ENCODE measurements at regions not wholly inside any gene's neighbourhood (a gene's known extent, or its start where the extent isn't known, plus 50 kb on each side); places are given as distances from the start of the nearest gene placed in this dataset.

DNA sequence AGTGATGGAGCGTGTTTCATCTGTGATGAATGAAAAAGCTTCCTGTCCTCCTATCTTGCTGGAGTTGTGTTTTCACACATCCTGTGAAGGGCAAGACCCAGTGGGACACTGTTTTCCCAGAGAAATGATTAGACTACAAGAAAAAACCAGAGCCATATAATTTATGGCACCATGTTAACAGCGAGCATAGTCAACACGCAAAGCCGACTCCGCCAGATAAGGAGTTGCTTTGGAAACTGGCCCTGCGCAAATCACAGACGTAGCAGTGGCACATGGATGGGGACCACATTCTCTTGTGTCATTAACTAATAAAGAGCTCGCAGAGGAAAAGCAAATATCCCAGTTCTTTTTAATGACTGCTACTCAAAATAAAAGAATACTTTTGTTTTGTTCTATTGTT lies 471.2 kb upstream of the RUNX1 start:
- TF ChIP-seq, protein P1, sequence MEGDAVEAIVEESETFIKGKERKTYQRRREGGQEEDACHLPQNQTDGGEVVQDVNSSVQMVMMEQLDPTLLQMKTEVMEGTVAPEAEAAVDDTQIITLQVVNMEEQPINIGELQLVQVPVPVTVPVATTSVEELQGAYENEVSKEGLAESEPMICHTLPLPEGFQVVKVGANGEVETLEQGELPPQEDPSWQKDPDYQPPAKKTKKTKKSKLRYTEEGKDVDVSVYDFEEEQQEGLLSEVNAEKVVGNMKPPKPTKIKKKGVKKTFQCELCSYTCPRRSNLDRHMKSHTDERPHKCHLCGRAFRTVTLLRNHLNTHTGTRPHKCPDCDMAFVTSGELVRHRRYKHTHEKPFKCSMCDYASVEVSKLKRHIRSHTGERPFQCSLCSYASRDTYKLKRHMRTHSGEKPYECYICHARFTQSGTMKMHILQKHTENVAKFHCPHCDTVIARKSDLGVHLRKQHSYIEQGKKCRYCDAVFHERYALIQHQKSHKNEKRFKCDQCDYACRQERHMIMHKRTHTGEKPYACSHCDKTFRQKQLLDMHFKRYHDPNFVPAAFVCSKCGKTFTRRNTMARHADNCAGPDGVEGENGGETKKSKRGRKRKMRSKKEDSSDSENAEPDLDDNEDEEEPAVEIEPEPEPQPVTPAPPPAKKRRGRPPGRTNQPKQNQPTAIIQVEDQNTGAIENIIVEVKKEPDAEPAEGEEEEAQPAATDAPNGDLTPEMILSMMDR (IDR thresholded peaks at IDR 0.05): no peak
- no peak for TF ChIP-seq POLR2A (IDR thresholded peaks at IDR 0.05)

All from suprapubic skin (tissue), 3 donors.